ELF-1 (cell line): ENCODE measurements at regions not wholly inside any gene's neighbourhood (a gene's known extent, or its start where the extent isn't known, plus 50 kb on each side); places are given as distances from the start of the nearest gene placed in this dataset.

Experiments used
- DNase-seq: peaks from one replicate; pipeline ENCODE4 v3.0.0-alpha.2; 2016; ENCODE audit warnings: low read depth, low spot score

DNA sequence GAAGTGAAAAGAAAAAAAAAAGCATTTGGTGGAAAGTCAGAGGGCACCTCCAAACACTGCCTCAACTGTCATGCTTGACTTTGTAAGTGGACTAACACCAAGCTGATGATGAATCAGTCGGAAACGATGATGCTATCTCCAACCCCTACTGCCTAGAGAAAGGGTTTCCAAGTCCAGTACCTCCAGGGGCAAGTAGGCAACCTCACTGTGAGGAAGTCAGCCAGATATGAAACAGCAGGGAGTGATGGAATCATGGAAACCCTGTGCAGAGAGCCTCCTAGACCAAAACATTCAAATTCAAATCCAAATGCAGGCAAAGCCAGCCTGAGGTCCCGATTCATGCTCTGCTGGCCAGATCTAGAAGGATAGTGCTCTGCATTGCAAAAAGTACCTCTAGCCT is 100.9 kb upstream of the SERP2 start:
- no peak for DNase-seq

DNA sequence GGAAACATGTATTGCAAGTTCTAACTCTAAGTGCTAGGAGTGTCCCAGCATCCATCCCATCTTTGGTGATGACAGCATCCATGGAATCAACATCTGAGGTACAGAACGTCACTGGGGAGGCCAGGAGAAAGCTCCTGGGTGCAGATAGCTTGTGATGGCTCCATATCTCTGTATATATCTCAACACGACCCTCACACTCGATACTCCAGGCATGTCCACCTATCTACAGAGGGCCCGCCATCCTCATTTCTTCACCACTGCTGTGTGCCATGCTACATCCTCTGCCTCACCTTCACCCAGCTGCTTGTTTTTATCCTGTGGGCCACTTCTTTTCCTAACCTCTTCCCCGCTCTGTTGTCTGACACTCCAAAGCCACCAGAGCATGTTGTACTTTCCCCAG is 100.4 kb upstream of the SERP2 start:
- no peak for DNase-seq

DNA sequence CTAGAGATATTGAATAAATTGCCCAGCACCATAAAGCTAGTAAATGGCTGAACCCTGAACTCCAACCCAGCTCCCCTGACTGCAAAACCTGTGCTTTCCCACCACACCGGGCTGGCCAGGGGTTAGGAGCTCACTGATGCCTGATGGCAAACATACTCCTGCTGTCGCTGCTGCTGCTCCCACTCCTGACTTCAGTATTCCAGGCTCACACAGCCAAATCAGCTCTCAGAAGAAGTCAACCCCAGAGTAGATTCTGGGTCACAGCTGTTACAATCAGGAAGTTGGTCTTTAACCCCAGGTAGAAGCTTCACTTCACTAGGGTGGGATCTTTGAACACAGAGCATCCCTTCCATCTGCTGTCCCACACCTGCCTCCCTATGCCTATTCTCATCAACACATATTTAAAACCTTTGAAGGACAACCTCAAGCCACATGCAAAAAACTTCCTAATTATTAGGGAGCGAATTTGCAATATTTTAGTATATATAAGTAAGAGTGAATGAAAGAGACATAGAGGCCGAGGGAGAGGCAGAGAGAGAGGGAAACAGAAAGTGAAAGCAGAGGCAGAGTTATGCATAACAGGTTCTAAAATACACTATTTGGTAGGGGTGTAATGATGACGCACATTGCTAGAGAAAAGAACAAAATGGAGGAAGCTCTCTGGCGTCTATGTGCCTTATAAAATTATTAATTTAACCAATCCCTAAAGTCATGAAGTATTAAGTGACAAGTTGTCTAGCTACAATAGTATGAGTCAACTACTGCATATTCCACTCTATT is 99.4 kb upstream of the SERP2 start:
- no peak for DNase-seq

DNA sequence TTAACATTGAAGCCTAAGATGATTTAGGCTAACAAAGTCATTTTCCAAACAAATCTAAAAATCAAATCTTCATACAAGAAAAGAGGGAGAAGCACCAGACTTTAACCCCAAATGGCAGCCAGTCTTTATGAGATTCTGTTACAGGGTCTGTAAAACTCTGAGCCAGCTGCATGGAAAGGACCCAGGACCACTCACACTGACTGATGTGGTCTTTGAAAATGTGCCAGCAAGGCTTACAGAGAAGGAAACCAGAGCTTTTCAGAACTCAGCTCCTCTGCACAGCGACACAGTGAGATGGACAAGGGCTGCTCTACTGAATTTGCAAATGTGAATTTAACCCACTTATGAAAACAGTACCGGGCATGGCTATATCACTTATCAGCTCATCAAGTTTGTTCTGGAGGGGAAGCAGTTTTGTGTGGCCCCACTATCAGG is 98.8 kb upstream of the SERP2 start:
- DNase-seq: no peak

DNA sequence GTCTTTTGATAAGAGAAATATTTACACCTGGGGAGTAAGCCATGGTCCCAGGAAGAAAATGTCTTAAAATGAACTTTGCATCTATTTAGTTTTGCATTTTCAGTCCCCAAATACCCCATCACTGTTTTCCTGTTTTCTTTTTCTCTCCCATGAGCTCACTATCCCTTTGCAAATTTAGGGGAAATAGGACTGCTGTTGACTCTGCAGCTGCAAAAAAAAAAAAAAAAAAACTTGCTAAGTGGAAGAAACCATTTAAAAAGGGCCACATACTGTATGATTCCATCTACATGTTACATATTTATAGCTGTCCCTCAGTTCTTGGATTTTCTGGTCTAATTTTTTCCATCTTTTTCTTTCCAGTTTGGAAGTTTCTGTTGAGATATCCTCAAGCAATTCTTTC is 98.2 kb upstream of the SERP2 start:
- no peak for DNase-seq

DNA sequence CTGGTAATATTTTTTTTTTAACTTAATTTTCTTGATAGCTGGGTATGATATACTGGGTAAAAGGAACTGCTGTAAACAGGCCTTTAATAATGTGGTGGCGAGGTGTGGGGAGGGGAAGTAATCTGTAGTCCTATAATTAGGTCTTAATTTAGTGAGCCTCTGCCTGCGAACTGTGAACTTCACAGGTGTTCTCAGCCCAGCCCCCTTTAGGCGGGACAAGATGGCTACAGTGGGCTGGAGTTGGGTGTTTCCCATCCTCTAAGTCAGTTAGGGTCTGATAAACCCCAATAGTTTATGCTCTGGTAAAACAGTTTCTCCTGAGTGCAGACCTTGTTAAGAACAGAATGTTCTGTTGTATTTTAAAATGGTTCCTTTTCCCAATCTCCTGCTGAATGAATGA is 97.6 kb upstream of the SERP2 start:
- no peak for DNase-seq

DNA sequence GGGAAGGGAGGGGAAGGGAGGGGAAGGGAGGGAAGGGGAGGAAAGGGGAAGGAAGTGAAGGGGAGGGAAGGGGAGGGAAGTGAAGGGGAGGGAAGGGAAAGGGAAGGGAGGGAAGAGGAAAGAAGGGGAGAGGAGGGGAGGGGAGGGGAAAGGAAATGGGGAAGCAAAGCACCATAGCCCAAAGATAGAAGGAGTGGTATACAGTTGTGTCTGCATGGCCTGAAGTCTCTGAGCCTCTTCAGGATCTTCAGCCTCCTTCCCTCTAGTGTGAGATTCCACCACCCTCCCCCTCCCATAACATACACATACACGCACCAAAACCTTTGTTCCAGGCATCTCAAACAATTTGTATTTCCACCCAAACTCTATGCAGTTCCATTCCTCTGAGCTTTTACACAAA is 96.2 kb upstream of the SERP2 start:
- DNase-seq: no peak

DNA sequence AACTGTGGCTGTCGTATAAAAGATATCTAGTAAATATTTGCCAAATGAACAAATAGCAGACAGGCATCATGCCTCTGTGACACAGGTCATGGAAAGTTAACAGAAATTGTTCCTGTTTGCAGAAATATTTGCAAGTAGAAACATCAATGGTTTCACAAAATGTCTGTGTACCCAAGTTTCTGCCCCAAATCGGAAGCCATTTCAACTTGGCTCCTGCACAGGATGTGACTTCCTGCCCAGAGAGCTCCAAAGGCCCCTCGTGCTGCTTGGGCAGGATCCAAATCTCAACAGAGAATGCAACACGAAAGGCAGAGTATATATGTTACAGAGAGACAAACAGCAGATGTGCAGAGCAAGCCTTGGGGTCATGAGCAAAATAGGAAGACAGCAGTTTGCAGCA is 95.5 kb upstream of the SERP2 start:
- DNase-seq: no peak

DNA sequence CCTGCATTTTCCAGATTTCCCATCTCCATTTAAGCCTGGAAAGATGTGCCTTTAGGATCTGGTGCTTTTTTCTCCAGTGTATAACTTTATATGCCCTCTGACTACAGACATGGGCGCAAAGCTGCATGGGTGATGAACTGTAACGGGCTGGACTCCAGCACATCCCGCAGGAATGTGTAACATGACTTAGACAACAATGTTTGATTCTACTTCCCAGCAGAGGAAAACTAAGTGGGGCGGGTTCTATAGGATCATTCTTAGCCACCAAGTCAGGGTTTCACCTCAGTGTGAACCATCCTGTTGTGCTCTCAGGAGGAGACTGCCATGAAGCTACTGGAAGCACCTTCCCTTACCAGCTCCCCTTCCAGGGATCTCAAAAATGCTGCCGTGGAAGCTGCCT is 93.2 kb upstream of the SERP2 start:
- DNase-seq: no peak

DNA sequence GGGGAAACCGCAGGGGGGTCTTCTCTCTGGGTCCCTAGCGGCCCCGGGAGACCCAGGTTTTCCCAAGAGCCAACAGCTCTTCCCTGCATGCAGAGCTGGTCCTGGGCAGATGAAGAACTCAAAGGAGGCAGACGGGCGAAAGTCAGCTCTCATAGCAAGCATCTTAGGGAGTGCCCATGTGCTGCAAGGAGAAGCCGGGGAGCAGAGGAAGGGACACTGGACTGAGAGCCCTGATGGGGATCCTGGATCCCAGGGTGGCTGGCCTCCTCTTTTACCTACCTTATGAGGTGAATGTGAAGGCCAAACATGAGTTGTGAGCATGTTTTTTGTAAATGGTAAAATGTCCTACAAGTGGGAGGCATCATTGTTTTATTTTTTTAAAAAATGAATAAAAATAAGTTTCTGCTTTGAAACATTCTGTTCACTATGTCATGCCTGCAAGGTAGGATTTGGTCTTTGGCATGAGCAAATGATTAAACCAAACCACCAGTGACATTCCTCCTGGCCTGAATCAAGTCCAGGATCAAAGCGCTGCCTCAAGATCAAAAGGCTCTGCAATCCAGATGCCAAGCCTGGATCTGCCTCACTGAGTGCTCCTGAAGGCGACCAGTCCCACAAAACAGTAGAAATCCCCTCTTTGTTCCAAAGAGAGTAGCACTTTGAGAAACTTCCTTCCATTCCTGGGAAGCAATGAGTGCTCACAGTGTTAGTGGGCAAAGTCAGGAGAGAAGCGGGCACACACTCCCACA is 92.2 kb upstream of the SERP2 start:
- no peak for DNase-seq

DNA sequence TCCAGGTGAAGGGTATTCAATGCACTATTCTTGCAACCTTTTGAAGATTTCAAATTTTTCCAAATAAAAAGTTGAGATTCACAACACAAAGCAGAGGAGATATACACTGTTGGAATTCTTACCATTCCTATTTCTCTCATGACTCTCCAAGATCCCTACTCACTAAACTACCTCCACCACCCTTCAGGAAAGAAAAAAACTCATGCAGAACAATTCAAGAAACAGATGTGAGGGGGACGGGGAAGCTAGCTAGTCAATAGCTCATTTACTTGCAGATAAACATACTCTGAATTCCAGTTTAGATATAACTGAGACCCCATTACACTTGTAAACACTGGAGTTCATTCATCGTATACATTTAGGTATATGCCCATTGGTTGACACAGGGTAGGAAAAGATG is 90.0 kb upstream of the SERP2 start:
- DNase-seq: no peak

DNA sequence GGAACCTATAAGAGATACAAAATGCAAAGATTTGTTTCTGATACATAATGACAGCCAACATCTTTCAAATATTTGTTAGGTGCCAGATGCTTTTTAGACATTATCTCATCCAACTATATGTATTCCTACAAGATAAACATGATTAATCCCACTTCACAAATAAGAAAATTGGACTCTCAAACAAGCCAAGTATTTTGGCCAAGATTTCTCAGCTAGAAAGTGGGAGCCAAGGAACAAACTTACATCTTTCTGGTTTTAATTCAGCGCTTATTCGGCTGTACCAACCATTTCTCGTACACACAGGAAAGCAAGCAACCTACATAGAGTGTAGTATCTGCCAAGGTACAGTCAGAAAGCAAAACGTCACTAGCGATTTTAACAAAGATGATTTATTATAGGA is 85.7 kb upstream of the SERP2 start:
- no peak for DNase-seq

DNA sequence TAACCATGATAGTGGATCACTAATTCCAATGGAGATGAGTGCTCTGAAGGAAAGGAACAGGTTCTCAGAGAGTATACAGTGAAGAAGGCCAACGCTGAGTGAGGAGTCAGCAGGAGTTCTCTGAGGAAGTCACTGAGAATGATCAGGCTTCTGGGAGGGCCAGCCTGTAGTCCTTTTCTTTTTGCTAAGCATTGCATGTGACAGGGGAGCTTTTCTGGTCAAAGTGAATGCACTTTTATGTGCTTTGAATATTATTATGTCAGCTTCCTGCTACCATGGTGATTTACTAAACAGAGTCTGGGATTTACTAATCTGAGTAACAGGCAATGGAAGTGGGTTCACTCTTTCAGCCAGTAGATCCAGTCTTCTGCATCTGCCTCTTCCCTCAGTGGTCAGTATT is 81.1 kb upstream of the SERP2 start:
- DNase-seq: no peak

DNA sequence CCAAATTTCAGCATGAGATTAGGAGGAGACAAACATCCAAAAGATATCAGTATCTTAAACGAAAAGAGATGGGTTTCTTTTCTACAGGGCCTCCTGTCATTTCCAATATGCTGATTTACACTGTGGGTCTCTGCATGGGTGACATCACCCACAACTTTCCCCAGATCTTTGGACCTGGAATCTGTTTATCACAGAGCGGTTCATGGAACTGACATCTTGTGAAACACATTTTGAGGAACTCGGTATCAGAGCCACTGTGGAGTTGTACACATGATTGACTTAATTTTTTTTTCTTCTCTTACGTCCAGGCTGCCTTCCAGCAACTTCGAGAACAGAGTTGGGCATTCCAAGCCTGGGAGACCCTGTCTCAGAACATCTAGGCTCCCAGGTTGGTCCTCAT is 80.2 kb upstream of the SERP2 start:
- DNase-seq: no peak

DNA sequence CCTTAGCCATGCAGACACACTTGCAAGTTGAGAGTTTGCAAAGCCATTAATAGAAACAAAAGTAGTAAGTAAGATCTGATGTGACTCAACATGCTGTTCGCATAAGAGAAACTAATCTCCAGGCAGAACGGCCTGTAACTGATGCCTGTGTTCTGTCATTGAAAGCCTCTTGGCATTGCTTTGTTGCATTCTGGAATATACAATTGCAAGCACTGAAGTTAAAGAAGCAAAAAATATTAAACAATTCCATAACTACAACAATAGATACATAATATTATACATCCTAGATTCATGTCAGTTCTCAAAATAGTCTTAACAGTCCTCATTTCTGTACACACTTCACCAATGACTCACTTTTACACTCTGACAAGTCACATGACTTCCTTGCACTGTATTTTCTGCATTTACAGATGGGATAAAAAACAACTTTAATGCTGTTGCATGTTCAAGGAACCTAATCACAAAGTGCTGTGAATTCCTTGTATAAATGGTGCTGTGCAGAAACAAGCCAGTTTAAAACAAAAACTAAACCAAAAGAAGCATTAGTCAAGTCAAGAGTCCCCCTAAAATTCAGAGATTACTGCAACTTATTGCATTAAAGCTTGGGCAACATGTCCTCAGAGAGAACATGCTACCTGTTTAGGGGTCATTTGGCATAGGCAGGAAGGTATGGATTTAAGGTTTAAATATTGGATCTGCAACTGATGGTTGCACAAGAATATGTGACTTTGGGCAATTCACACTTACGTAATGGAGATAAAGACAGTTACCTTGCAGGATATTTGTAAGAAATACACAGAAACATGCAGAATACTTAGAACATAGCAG is 79.5 kb upstream of the SERP2 start:
- DNase-seq: no peak

DNA sequence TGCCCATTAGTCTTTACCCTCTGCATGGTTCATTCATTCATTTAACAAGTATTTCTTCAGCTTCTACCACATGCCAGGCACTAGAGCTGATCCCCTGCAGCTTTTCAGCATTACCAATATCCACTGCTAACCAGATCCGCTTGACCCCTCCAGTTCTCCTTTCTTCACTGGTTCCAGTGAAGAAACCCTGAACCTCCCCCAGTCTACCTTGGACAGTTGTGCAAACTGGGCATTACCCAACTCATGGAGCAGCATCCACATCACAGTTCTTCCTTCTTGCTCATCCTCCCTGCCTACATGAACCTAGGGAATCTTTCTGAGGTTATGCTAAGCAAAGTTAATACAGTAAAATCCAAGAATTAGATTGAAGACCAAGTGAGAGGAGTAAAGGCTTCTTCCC is 78.7 kb upstream of the SERP2 start:
- no peak for DNase-seq

DNA sequence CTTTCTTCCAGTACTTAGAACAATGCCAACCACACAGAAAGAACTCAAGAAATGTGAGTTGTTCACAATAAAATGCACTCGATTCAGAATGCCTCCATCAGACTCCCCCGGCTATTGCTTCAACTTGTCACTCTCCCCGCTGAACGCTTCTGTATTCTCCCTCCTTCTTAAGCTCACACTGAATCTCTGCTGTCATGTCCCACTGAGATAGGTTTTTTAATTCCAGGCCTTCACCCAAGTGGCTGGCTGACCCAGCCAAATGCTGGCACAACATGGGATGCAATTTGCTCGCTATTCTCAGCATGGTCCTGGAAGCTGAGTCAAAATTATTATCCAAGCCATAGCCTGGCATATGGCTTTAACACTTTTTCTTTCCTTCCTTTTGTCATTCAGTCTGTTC is 76.8 kb upstream of the SERP2 start:
- no peak for DNase-seq

DNA sequence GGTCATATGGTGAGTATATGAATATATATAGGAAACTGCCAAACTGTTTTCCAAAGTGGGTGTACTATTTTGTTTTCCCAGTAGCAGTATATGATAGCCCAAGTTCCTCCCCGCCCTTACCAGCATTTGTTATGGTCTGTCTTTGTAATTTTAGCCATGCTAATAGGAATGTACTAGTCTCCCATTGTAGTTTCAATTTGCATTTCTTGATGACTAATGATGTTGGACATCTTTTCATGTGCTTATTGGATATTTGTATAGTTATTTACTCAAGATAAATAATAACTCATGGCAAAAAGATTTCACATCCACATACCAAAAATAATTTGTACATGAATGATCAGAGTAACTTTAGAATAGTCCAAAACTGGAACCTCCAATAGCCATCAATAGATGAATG is 75.3 kb upstream of the SERP2 start:
- no peak for DNase-seq

DNA sequence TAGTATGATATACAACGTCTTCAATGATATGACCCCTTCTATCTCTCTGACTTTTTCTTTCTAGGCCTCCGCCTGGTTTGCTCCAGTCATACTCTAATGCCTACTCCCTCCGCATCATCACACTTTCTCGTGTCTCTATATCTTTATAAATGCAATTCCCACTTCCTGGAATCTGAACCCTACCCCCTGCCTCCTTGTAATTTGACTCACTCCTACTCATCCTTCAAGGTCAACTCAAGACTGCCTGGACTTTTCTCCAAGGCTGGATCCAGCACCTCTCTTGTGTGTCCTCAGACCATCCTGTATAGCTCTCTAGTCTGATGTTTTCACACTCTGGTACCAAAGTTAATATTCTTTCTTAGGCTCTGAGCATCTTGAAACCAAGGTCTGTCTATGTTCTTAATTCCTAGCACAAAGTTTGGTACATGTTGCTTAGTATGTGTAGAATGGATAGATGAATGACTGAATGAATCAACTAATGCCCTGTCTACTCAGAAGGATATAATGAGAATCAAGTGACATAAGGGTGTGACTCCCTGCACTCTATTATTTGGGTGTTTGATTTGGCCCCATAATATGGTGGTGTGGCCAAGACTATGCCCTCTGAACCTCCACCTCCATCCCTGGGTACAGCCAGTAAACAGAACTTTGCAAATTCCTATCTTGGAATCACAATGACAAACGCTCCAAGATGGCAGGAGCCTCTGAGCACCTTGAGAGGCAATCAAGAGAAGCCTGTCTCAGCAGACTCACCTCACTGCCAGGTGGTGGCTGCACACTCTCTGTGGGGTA is 74.3 kb upstream of the SERP2 start:
- no peak for DNase-seq

DNA sequence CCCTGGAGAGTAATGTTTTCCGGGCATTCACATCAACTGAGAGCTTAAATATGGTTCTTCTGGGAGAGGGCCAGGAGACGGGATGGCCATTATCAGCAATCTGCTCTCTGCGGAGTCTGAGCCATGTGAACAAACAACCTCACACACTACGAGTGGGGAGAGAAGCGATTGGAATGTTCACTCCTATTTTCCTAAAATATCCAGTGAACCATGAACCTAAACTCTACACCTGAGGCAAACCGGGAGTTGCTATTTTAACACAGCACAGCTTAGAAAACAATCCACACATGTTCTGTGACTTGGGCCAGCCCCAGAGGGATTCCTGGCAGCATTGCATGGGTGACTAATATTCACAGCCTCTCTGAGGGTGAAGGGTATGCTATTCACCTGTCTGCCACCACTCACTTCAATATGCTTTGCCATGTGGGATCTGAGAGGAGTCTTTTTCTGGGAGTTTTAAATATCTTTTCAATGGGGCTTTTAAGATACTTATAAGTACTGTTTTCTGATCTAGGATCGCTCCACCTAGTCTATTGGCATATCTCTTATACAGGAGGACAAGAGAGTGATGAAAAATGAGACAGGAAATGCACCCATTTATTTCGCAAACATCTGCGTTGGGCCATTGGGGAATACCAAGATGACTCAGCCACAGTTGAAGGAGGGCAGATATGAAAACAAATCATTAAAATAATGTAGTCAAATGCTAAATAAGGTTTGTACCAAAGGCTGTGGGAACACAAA is 72.6 kb upstream of the SERP2 start:
- DNase-seq: no peak

DNA sequence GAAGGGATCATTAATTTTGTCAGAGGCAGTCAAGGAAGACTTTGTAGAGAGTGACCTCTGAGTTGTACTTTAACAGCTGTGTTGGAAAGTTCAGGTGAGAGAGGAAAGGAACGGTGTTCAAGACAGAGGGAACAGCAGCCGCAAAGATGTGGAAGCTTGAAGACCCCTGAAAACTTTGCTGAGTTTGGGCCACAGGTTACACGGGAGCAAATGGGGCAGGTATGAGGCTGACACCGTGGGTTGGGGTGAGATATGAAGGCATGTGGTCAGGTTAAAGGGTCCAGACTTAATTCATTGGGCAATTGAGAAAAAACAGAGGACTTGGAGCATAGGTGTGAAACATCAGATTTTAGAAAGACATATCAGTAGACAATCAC is 72.0 kb upstream of the SERP2 start:
- no peak for DNase-seq
